Skeletal muscle tissue (tissue), 3 donors: ENCODE measurements at regions not wholly inside any gene's neighbourhood (a gene's known extent, or its start where the extent isn't known, plus 50 kb on each side); places are given as distances from the start of the nearest gene placed in this dataset.
"Not testable (repeated sequence)": the region's sequence is repeated elsewhere in the genome, so short reads cannot be mapped to it uniquely, and the experiment has no call there.

Source experiments
- H3K27ac ChIP-seq: one replicate; pipeline ENCODE4 v1.7.0; 2013; ENCODE audit warnings: mild to moderate bottlenecking, low read depth, low read length, inconsistent platforms
- H3K27me3 ChIP-seq, 3 donors: one replicate each; pipeline ENCODE4 v1.7.0; 2013; ENCODE audit warnings: low read length in 3 of 3; ENCODE audit not compliant: control insufficient read depth in 3 of 3, insufficient read depth in 3 of 3
- H3K36me3 ChIP-seq, 3 donors: one replicate each; pipeline ENCODE4 v1.7.0; 2013; ENCODE audit warnings: low read length in 3 of 3; ENCODE audit not compliant: control insufficient read depth in 3 of 3, insufficient read depth in 3 of 3
- H3K4me1 ChIP-seq, 3 donors: one replicate each; pipeline ENCODE4 v1.7.0; 2013; ENCODE audit warnings: low read length in 3 of 3, mild to moderate bottlenecking in 3 of 3; ENCODE audit not compliant: control insufficient read depth in 3 of 3, insufficient read depth in 3 of 3
- H3K4me3 ChIP-seq, 3 donors: one replicate each; pipeline ENCODE4 v1.7.0; 2013; ENCODE audit warnings: low read length in 3 of 3
- H3K9ac ChIP-seq, 3 donors: one replicate each; pipeline ENCODE4 v1.7.0; 2013; ENCODE audit warnings: low read length in 3 of 3, mild to moderate bottlenecking in 3 of 3, moderate library complexity in 2 of 3, low read depth in 1 of 3
- H3K9me3 ChIP-seq, 3 donors: one replicate each; pipeline ENCODE4 v1.7.0; 2013; ENCODE audit warnings: low read length in 3 of 3; ENCODE audit not compliant: control insufficient read depth in 3 of 3
- donor health status: Osteomylitis.

DNA sequence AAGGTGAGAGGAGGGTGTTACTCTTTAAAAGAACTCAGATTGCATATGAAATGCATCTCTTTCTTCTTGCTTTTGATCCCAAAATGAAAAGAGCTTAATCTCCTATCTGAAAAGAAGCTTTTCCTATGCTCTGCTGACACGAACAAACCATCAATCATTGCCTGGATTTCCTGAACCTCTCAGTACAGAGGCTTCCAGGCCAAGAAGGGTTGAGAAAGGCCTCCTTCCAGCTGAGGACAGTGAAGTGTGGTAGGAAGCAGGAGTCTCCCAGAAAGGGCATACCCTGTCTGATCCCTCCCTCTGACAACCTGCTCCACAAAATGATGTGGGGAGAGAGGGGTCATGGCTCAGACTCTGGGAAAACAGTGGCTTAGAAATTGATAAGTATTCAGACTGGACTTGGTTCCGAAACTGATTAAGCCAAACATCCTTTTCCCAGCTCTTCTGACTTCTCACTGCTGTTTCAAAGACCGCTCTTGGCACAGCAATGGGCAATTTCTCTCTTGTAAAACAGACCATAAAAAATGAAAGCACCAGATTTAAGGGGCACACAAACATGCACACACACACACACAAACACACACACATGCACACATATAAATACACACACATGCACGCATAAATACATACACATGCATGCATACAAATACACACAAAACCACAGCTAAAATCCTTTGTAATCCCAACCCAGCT lies 310.3 kb downstream of the SIPA1L2 start:
- H3K4me1 ChIP-seq, result peaks cover 10 to 21% (median 18%) of the 10 kb centered on the region in 3 donors
- no peaks in the 10 kb centered on the region for H3K36me3 ChIP-seq
- peak overlapping the region; percentile 52 for H3K27ac ChIP-seq
- no peaks in the 10 kb centered on the region for H3K9me3 ChIP-seq
- no peaks in the 10 kb centered on the region for H3K27me3 ChIP-seq
- peak overlapping the region in 1 of 3 donors; percentile 38 for H3K4me3 ChIP-seq
- peak overlapping the region in 2 of 3 donors; percentile 34 to 48 for H3K9ac ChIP-seq

DNA sequence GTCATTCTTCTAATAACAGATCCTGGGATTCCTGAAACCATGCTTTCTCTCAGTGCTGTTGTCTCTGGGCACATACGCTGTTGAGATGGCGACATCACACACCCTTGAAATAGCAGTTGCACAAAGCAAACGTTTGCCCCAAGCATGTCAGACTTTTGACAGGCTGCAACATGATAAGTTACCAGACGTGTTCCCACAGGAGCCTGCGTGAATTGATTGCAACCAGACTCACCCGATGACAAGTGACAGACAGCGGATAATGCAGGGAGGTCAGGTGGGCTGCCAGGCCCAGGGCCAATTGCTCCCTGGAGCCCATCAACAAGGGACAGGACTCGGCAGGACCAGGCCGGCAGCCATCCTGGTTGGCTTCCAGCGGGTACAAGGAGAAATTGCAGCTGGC lies 310.9 kb downstream of the SIPA1L2 start:
- Histone ChIP-seq H3K4me1 (peaks cover 10 to 21% (median 18%) of the 10 kb centered on the region in 3 donors), H3K36me3 (no peaks in the 10 kb centered on the region), H3K4me3 (peak overlapping the region in 2 of 3 donors; percentile 38 to 46), H3K27ac (peak overlapping the region; percentile 65), H3K9me3 (no peaks in the 10 kb centered on the region), H3K9ac (peak overlapping the region in 2 of 3 donors; percentile 34 to 48), H3K27me3 (no peaks in the 10 kb centered on the region)

DNA sequence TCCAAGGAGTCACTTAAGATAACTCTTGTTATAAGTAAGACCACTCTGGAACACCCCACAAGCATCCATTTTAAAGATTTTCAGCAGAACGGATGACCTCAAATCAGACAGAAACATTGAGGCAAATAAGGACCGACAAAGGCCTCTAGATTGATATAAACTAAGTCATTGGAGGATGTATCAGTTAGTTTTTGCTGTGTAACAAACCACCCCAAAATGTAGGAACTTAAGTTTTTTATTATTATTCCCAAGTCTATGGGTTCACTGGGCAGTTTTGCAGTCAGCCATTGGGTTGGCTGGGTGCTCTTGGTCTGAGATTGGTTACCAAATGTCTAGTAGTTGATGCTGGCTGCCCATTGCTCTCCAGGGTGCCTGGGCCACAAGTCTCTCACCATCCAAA lies 311.8 kb downstream of the SIPA1L2 start:
- H3K4me3 ChIP-seq, result no peak overlapping the region
- H3K9ac ChIP-seq, result no peak overlapping the region
- H3K27ac ChIP-seq, result no peak overlapping the region
- no peaks in the 10 kb centered on the region for H3K27me3 ChIP-seq
- H3K4me1 ChIP-seq, result peaks cover 10 to 21% (median 18%) of the 10 kb centered on the region in 3 donors
- peaks cover 0 to 3% (median 0%) of the 10 kb centered on the region in 3 donors for H3K9me3 ChIP-seq
- H3K36me3 ChIP-seq, result no peaks in the 10 kb centered on the region

DNA sequence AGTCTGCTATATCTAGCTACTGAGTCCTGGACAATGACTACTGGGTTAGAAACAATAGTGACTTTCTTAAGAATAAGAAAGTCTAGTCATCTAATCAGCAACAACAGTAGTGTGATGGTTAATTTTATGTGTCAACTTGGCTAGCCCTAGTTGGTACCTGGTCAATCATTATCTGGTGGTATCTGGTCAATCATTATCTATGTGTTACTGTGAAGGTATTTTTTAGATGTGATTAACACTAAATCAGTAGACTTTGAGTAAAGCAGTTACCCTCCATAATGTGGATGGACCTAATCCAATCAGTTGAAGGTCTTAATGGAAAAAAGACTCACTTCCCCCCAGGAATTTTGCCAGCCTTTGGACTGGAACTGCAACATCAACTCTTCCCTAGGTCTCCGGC lies 312.6 kb downstream of the SIPA1L2 start:
- H3K27me3 ChIP-seq, result no peaks in the 10 kb centered on the region
- H3K9ac ChIP-seq, result no peak overlapping the region
- H3K9me3 ChIP-seq, result peaks cover 0 to 5% (median 0%) of the 10 kb centered on the region in 3 donors
- H3K36me3 ChIP-seq, result no peaks in the 10 kb centered on the region
- H3K4me1 ChIP-seq, result peaks cover 10 to 21% (median 18%) of the 10 kb centered on the region in 3 donors
- no peak overlapping the region for H3K27ac ChIP-seq
- H3K4me3 ChIP-seq, result no peak overlapping the region

DNA sequence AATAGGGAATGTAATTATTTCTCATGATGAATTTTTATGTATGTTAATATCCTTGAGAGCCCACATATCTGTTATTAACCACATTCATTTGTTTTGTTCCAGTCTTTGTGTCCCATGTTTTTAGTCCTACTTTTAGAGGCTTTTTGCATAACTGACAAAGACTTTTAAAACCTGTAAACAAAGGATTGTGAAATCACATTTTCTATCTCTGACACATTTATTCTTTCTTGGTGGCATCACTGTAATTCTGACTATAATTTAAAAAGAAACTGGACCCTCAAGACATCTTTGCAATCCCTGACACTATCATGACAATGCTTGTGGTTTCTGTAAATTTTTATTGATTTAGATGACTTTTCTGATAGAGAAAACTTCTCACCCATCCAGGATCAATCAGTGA lies 313.1 kb downstream of the SIPA1L2 start:
- Histone ChIP-seq H3K36me3 (no peaks in the 10 kb centered on the region), H3K27me3 (no peaks in the 10 kb centered on the region), H3K27ac (no peak overlapping the region)

DNA sequence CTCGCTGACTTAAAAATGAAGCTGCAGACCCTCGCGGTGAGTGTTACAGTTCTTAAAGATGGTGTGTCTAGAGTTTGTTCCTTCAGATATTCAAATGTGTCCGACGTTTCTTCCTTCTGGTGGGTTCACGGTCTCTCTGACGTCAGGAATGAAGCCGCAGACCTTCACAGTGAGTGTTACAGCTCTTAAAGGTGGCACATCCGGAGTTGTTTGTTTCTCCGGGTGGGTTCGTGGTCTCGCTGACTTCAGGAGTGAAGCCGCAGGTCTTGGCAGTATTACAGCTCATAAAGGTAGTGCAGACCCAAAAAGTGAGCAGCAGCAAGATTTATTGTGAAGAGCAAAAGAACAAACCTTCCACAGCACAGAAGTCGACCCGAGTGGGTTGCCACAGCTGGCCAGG lies 316.1 kb downstream of the SIPA1L2 start:
- not testable (repeated sequence) for H3K9me3 ChIP-seq, H3K27me3 ChIP-seq, H3K36me3 ChIP-seq, H3K4me1 ChIP-seq, H3K9ac ChIP-seq, H3K4me3 ChIP-seq, H3K27ac ChIP-seq

More for the DNA sequence above, 313.1 kb downstream of the SIPA1L2 start:
- no peak overlapping the region for H3K4me3 ChIP-seq
- peaks cover 10 to 21% (median 18%) of the 10 kb centered on the region in 3 donors for H3K4me1 ChIP-seq
- no peak overlapping the region for H3K9ac ChIP-seq
- peaks cover 0 to 5% (median 0%) of the 10 kb centered on the region in 3 donors for H3K9me3 ChIP-seq

DNA sequence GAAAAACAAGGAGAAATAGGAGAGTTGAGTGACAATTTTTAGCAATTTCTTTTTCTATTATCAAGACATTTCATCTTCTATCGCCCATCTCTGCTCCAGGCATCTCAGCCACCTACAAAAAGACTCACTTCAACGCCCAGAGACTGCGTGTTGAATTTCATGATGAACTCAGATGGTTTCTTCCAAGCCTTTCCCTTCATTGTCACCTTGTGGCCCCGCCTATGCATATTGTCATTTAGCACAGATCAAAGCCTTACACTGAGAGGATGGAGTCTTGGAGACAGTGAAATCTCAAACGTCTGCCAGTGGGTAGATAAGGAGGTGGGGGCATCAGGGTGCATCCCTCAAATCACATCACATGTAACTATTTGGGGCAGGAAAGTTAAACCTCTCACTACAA lies 319.4 kb downstream of the SIPA1L2 start:
- Histone ChIP-seq H3K9me3 (peaks cover 0 to 5% (median 0%) of the 10 kb centered on the region in 3 donors), H3K27me3 (no peaks in the 10 kb centered on the region), H3K27ac (no peak overlapping the region), H3K4me3 (no peak overlapping the region), H3K9ac (no peak overlapping the region), H3K4me1 (peaks cover 11 to 13% (median 12%) of the 10 kb centered on the region in 3 donors), H3K36me3 (no peaks in the 10 kb centered on the region)

DNA sequence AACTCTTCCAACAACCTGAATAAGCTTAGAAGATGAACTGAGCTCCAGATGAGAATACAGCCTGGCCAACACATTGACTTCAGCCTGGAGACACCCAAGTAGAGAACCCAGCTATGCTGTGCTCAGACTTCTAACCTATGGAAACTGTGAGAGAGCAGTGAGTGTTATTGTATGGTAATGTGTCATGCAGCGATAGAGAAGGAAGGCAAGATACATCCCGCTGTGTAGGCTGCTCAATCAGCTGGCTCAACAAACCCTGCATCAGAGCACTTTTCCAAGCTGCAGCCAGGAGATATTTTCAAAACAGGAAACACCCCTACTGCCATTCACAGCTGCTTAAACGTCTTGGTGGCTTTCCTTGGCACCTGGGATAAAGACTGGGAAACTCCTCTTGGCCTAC lies 321.3 kb downstream of the SIPA1L2 start:
- no peak overlapping the region for H3K27ac ChIP-seq
- H3K27me3 ChIP-seq, result no peaks in the 10 kb centered on the region
- peaks cover 11 to 16% (median 12%) of the 10 kb centered on the region in 3 donors for H3K4me1 ChIP-seq
- no peak overlapping the region for H3K4me3 ChIP-seq
- no peak overlapping the region for H3K9ac ChIP-seq
- no peaks in the 10 kb centered on the region for H3K36me3 ChIP-seq
- peaks cover 0 to 5% (median 0%) of the 10 kb centered on the region in 3 donors for H3K9me3 ChIP-seq

DNA sequence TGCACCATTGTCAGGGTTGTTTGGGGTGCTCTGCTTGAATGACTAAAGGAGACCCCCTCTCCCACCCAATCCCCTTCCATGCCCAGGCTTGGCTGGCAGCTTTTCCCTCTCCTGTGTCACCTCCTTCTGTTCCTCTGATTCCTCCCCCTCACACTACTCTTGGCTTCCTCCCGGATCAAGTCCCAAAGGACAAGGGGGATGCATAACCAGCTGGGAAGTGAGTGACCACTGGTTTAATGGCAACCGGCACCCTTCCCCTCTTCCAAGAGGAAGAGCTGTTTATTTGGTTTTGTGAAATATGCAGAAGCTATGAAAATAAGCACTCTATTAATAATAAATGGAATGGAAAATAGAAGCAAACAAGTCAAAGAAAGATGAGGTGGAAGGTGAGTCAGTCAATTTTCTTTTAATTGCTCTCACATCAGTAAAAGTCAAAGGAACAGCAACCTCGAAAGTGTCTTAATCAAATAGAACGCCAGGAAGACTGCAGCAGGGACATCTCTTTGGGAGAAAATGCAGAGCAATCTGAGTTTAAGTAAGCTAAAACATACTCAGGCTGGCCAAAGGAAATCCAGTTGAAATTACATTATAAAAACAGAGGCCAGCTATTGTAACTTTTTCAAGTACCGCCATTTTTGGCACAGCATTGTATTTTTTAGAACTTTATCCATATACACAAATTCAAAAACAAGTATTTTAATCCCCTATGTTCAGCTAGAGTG lies 322.5 kb downstream of the SIPA1L2 start:
- no peaks in the 10 kb centered on the region for H3K27me3 ChIP-seq
- H3K9ac ChIP-seq, result no peak overlapping the region
- H3K4me1 ChIP-seq, result peaks cover 11 to 16% (median 12%) of the 10 kb centered on the region in 3 donors
- no peaks in the 10 kb centered on the region for H3K9me3 ChIP-seq
- H3K36me3 ChIP-seq, result no peaks in the 10 kb centered on the region
- H3K27ac ChIP-seq, result no peak overlapping the region
- no peak overlapping the region for H3K4me3 ChIP-seq
